ENCODE measurements at regions not wholly inside any gene's neighbourhood (a gene's known extent, or its start where the extent isn't known, plus 50 kb on each side); places are given as distances from the start of the nearest gene placed in this dataset.

GRCh38 chr18:78528411-78529258 is 451.0 kb upstream of the SALL3 start:
- DNase-seq (ENCODE audit: low read depth): no peak

- DNase-seq (ENCODE audit: low read depth): no peak
Observed at GRCh38 chr18:78531637-78532036, 448.0 kb upstream of the SALL3 start.

- no peak for DNase-seq (ENCODE audit: low read depth)
Observed at GRCh38 chr18:78538669-78539440, 440.8 kb upstream of the SALL3 start.

GRCh38 chr18:78540636-78541529 is 438.7 kb upstream of the SALL3 start:
- DNase-seq (ENCODE audit: low read depth): no peak

GRCh38 chr18:78542204-78542603 is 437.4 kb upstream of the SALL3 start:
- DNase-seq (ENCODE audit: low read depth): no peak

GRCh38 chr18:78543201-78543725 is 436.4 kb upstream of the SALL3 start:
- DNase-seq (ENCODE audit: low read depth): no peak

GRCh38 chr18:78546281-78546680 is 433.3 kb upstream of the SALL3 start:
- DNase-seq (ENCODE audit: low read depth): no peak

- DNase-seq (ENCODE audit: low read depth): no peak
Observed at GRCh38 chr18:78547817-78548216, 431.8 kb upstream of the SALL3 start.

- no peak for DNase-seq (ENCODE audit: low read depth)
Observed at GRCh38 chr18:78548261-78549058, 431.2 kb upstream of the SALL3 start.

GRCh38 chr18:78549971-78550370 is 429.6 kb upstream of the SALL3 start:
- no peak for DNase-seq (ENCODE audit: low read depth)

GRCh38 chr18:78554944-78555608 is 424.5 kb upstream of the SALL3 start:
- no peak for DNase-seq (ENCODE audit: low read depth)

GRCh38 chr18:78557371-78557770 is 422.2 kb upstream of the SALL3 start:
- no peak for DNase-seq (ENCODE audit: low read depth)

- DNase-seq (ENCODE audit: low read depth): no peak
Observed at GRCh38 chr18:78558101-78558810, 421.4 kb upstream of the SALL3 start.

- no peak for DNase-seq (ENCODE audit: low read depth)
Observed at GRCh38 chr18:78558948-78559347, 420.7 kb upstream of the SALL3 start.

- no peak for DNase-seq (ENCODE audit: low read depth)
Observed at GRCh38 chr18:78559584-78559983, 420.0 kb upstream of the SALL3 start.

- no peak for DNase-seq (ENCODE audit: low read depth)
Observed at GRCh38 chr18:78561757-78562510, 417.7 kb upstream of the SALL3 start.

GRCh38 chr18:78562531-78562961 is 417.1 kb upstream of the SALL3 start:
- no peak for DNase-seq (ENCODE audit: low read depth)

- no peak for DNase-seq (ENCODE audit: low read depth)
Observed at GRCh38 chr18:78563110-78563509, 416.5 kb upstream of the SALL3 start.

- no peak for DNase-seq (ENCODE audit: low read depth)
Observed at GRCh38 chr18:78564030-78564429, 415.6 kb upstream of the SALL3 start.
